ENCODE measurements at regions not wholly inside any gene's neighbourhood (a gene's known extent, or its start where the extent isn't known, plus 50 kb on each side); places are given as distances from the start of the nearest gene placed in this dataset.

DNA sequence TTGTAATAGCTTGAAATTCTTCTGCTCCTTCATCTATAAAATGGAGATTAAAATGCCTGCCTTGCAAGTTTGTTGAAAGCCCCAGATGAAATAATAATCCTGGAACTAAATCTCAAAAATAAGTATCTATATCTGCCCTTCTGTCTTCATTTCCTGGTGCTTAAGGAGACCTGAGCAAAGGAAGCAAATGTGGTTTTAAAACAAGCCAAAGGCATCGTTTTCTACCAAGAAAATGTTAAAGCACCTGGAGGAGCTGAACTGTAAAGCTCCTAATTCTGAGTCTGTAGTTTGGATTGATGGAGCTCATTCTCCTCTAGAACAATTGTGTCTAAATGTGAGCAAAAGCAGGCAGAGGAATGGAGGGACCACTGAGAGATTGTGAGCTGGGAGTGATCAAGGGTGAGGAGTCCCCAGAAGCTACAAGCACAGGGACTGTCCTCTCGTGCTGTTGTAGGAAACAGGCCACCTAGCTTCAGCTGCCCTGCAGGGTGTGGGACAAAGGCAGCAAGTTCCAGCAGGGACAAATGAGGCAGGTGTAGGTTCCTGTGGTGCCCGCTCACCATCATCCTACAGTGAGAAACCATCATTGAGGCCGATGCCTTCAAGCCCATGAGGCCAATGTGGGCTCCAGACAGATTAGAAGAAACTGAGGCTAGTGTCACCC, 420.7 kb upstream of the TRIB2 start:
- no peak overlapping the region for H3K4me3 ChIP-seq (replicated peaks in 1 of 3)
- 93 to 96% methylated on average over 4 of the region's 4 CpGs for WGBS, 2 donors
- TF ChIP-seq POLR2A (IDR thresholded peaks at IDR 0.05), result no peak
- TF ChIP-seq, protein P1, sequence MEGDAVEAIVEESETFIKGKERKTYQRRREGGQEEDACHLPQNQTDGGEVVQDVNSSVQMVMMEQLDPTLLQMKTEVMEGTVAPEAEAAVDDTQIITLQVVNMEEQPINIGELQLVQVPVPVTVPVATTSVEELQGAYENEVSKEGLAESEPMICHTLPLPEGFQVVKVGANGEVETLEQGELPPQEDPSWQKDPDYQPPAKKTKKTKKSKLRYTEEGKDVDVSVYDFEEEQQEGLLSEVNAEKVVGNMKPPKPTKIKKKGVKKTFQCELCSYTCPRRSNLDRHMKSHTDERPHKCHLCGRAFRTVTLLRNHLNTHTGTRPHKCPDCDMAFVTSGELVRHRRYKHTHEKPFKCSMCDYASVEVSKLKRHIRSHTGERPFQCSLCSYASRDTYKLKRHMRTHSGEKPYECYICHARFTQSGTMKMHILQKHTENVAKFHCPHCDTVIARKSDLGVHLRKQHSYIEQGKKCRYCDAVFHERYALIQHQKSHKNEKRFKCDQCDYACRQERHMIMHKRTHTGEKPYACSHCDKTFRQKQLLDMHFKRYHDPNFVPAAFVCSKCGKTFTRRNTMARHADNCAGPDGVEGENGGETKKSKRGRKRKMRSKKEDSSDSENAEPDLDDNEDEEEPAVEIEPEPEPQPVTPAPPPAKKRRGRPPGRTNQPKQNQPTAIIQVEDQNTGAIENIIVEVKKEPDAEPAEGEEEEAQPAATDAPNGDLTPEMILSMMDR (IDR thresholded peaks at IDR 0.05), result no peak
- intact Hi-C loops (cut with DNase I), result no loop called here
- no peaks in the 10 kb centered on the region for H3K27me3 ChIP-seq
- no peaks in the 10 kb centered on the region for H3K9me3 ChIP-seq
- no peaks in the 10 kb centered on the region for H3K36me3 ChIP-seq
- DNase-seq, result no peak
- peaks cover 0 to 16% of the 10 kb centered on the region in 2 donors for H3K4me1 ChIP-seq
- no peak overlapping the region for H3K27ac ChIP-seq

DNA sequence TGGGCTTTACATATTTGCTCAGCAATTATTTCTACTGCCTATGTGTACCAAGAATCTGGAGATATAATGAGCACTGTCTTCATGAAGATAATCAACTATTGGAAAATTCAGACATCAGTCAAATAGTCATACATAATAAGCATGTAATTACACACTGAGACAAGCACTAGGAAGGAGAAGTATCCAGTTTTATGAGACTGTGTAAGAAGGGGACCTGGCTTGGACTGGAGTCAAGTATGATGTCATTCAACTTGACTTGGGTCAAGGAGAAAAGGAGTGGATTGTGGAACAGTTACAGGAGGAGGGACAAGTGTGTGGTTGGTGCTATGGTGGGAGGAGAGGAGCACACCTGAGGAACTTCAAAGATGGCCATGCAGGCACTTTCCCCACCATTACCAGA, 419.8 kb upstream of the TRIB2 start:
- Histone ChIP-seq H3K9me3 (no peaks in the 10 kb centered on the region), H3K27me3 (no peaks in the 10 kb centered on the region), H3K36me3 (no peaks in the 10 kb centered on the region), H3K4me1 (peaks cover 0 to 18% of the 10 kb centered on the region in 2 donors), H3K27ac (no peak overlapping the region), H3K4me3 (replicated peaks in 1 of 3) (no peak overlapping the region)
- no peak for TF ChIP-seq POLR2A (IDR thresholded peaks at IDR 0.05)
- TF ChIP-seq, protein P1 (IDR thresholded peaks at IDR 0.05), result no peak
- DNase-seq, result peak; percentile 29 to 34
- intact Hi-C loops (cut with DNase I), result no loop called here

DNA sequence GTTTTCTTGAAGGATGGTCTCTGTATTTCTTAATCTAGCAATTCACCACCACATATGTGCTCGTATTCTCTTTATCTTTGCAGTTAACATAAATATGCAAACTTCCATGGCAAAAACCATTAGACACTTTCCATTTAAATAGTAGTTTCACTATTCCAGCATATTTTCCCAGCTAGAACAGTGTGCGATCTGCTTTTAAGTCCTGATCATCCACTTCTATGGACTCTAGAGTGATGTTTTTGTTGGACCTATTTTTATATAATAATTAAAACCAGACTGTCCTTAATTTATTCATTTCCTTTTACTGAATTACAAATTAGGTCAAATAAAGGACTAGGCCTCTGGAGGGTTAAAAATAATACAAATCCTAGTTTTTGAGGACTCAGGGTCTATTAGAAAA, 418.4 kb upstream of the TRIB2 start:
- Histone ChIP-seq H3K36me3 (no peaks in the 10 kb centered on the region), H3K27me3 (no peaks in the 10 kb centered on the region), H3K4me1 (peaks cover 0 to 21% of the 10 kb centered on the region in 2 donors), H3K4me3 (replicated peaks in 1 of 3) (no peak overlapping the region), H3K27ac (no peak overlapping the region), H3K9me3 (no peaks in the 10 kb centered on the region)
- TF ChIP-seq, protein P1 (IDR thresholded peaks at IDR 0.05), result no peak
- TF ChIP-seq POLR2A (IDR thresholded peaks at IDR 0.05), result no peak
- 87 to 89% methylated on average over 2 of the region's 2 CpGs for WGBS, 2 donors
- DNase-seq, result no peak
- intact Hi-C loops (cut with DNase I), result no loop called here

DNA sequence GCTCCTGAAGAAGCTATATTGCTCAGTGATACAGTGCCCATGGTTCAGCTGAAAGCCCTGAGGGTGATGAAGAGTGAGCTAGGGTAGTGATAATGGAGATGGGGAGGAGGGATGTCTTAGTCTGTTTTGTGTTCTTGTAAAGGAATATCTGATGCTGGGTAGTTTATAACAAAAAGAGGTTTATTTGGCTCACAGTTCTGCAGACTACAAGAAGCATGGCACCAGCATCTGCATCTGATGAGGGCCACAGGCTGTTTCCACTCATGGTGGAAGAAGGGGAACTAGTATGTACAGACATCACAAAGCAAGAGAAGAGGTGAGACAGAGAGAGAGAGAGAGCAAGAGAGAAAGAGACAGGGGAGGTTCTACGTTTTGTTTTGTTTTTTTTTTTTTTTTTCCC, 417.3 kb upstream of the TRIB2 start:
- TF ChIP-seq POLR2A (IDR thresholded peaks at IDR 0.05), result no peak
- TF ChIP-seq, protein P1 (IDR thresholded peaks at IDR 0.05), result no peak
- intact Hi-C loops (cut with DNase I), result no loop called here
- H3K36me3 ChIP-seq, result no peaks in the 10 kb centered on the region
- WGBS, 2 donors, result 73 to 74% methylated on average over 1 of the region's 1 CpG
- H3K9me3 ChIP-seq, result no peaks in the 10 kb centered on the region
- H3K27me3 ChIP-seq, result no peaks in the 10 kb centered on the region
- H3K4me3 ChIP-seq (replicated peaks in 1 of 3), result no peak overlapping the region
- H3K4me1 ChIP-seq, result peaks cover 0 to 32% of the 10 kb centered on the region in 2 donors
- no peak for DNase-seq
- peak overlapping the region in 2 of 3 donors; percentile 40 to 56 for H3K27ac ChIP-seq

DNA sequence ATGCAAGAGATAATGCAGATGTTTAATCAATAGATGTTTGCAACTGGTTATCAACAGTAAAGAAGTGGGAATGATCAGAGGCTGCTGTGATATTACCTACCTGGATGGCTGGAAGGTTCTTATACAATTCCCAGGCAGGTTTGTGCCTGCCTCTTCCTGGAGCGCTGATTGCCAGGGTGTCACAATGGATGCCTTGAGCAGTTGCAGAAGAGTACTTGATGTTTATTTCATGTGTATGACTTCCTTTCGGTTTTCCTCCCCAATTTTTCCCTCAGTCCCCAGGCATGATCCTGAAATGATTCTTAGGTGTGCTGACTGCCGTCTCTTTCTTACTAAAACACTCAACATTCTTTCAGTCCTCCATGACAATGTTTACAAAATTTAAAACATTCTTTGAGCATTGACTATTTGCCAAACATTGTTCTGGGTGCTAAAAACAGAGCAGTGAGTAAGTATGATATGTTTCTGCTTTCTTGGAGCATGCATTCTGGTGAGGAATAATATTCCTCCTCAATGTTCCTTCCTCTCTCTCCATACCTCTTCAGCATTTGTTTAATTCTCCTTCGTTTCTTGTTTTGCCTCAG, 416.6 kb upstream of the TRIB2 start:
- Histone ChIP-seq H3K27ac (peak overlapping the region; percentile 23 to 56 (median 40)), H3K9me3 (no peaks in the 10 kb centered on the region), H3K27me3 (no peaks in the 10 kb centered on the region), H3K36me3 (no peaks in the 10 kb centered on the region), H3K4me1 (peaks cover 0 to 39% of the 10 kb centered on the region in 2 donors), H3K4me3 (replicated peaks in 1 of 3) (no peak overlapping the region)
- DNase-seq, result peak; percentile 20 to 35
- TF ChIP-seq, protein P1 (IDR thresholded peaks at IDR 0.05), result no peak
- TF ChIP-seq POLR2A (IDR thresholded peaks at IDR 0.05), result no peak
- WGBS, 2 donors, result 35 to 42% methylated on average over 4 of the region's 4 CpGs
- intact Hi-C loops (cut with DNase I), result no loop called here
